Parathyroid adenoma (tissue), 2 donors: ENCODE measurements at regions not wholly inside any gene's neighbourhood (a gene's known extent, or its start where the extent isn't known, plus 50 kb on each side); places are given as distances from the start of the nearest gene placed in this dataset.

Experiments used
- H2AFZ ChIP-seq: fragments of 300-600 bp; sonication (generic); one replicate; pipeline ENCODE4 v1.7.0; 2017; ENCODE audit warnings: antibody characterized with exemption, mild to moderate bottlenecking
- H3K27ac ChIP-seq: fragments of 300-600 bp; sonication (generic); one replicate; pipeline ENCODE4 v1.7.0; 2017
- H3K27me3 ChIP-seq: fragments of 300-600 bp; sonication (generic); one replicate; pipeline ENCODE4 v1.7.0; 2017; ENCODE audit warnings: low read length; ENCODE audit not compliant: control insufficient read depth, insufficient read depth
- H3K36me3 ChIP-seq: fragments of 300-600 bp; sonication (generic); one replicate; pipeline ENCODE4 v1.7.0; 2017; ENCODE audit warnings: low read length; ENCODE audit not compliant: control insufficient read depth, insufficient read depth
- H3K4me1 ChIP-seq: fragments of 300-600 bp; sonication (generic); one replicate; pipeline ENCODE4 v1.7.0; 2017; ENCODE audit warnings: control low read depth
- H3K4me2 ChIP-seq: fragments of 300-600 bp; sonication (generic); one replicate; pipeline ENCODE4 v1.7.0; 2017; ENCODE audit warnings: low read length
- H3K4me3 ChIP-seq: fragments of 300-600 bp; sonication (generic); one replicate; pipeline ENCODE4 v1.7.0; 2017; ENCODE audit warnings: low read depth, low read length
- H3K79me2 ChIP-seq: fragments of 300-600 bp; sonication (generic); one replicate; pipeline ENCODE4 v1.7.0; 2017; ENCODE audit warnings: control low read depth
- H3K9ac ChIP-seq: fragments of 300-600 bp; sonication (generic); one replicate; pipeline ENCODE4 v1.7.0; 2017; ENCODE audit warnings: mild to moderate bottlenecking
- H3K9me3 ChIP-seq: fragments of 300-600 bp; sonication (generic); one replicate; pipeline ENCODE4 v1.7.0; 2017; ENCODE audit warnings: low read length; ENCODE audit not compliant: control insufficient read depth
- CTCF ChIP-seq: fragments of 300-600 bp; sonication (generic); IDR thresholded peaks from one replicate; pipeline ENCODE4 v1.7.0; 2017; ENCODE audit warnings: antibody characterized with exemption, mild to moderate bottlenecking
- donor health status: primary hyperparathyroidism.

- Histone ChIP-seq H2AFZ (no peak overlapping the region), H3K4me3 (no peak overlapping the region), H3K27ac (no peak overlapping the region), H3K79me2 (no peaks in the 10 kb centered on the region), H3K4me2 (no peak overlapping the region), H3K9me3 (no peaks in the 10 kb centered on the region), H3K27me3 (no peaks in the 10 kb centered on the region), H3K4me1 (no peaks in the 10 kb centered on the region), H3K36me3 (no peaks in the 10 kb centered on the region), H3K9ac (no peak overlapping the region)
- no peak for TF ChIP-seq CTCF
Observed at GRCh38 chr3:152197451-152197850, 71.3 kb upstream of the MBNL1 start.

- no peak overlapping the region for H3K9ac ChIP-seq
- no peak overlapping the region for H3K27ac ChIP-seq
- H3K36me3 ChIP-seq: no peaks in the 10 kb centered on the region
- H3K4me1 ChIP-seq: no peaks in the 10 kb centered on the region
- no peaks in the 10 kb centered on the region for H3K79me2 ChIP-seq
- no peak for TF ChIP-seq CTCF
- no peak overlapping the region for H3K4me3 ChIP-seq
- no peaks in the 10 kb centered on the region for H3K9me3 ChIP-seq
- no peak overlapping the region for H2AFZ ChIP-seq
- H3K4me2 ChIP-seq: no peak overlapping the region
- H3K27me3 ChIP-seq: no peaks in the 10 kb centered on the region
Observed at GRCh38 chr3:152197937-152198336, 70.8 kb upstream of the MBNL1 start.

- no peaks in the 10 kb centered on the region for H3K79me2 ChIP-seq
- H3K9me3 ChIP-seq: no peaks in the 10 kb centered on the region
- H3K9ac ChIP-seq: no peak overlapping the region
- H3K4me1 ChIP-seq: no peaks in the 10 kb centered on the region
- no peaks in the 10 kb centered on the region for H3K27me3 ChIP-seq
- H2AFZ ChIP-seq: no peak overlapping the region
- no peak for TF ChIP-seq CTCF
- H3K36me3 ChIP-seq: no peaks in the 10 kb centered on the region
- no peak overlapping the region for H3K27ac ChIP-seq
- no peak overlapping the region for H3K4me3 ChIP-seq
- no peak overlapping the region for H3K4me2 ChIP-seq
Observed at GRCh38 chr3:152198665-152199064, 70.1 kb upstream of the MBNL1 start.

GRCh38 chr3:152199102-152199840 is 69.5 kb upstream of the MBNL1 start:
- H3K9ac ChIP-seq: no peak overlapping the region
- no peaks in the 10 kb centered on the region for H3K36me3 ChIP-seq
- no peak overlapping the region for H3K4me2 ChIP-seq
- H3K27ac ChIP-seq: no peak overlapping the region
- no peak for TF ChIP-seq CTCF
- no peak overlapping the region for H2AFZ ChIP-seq
- no peaks in the 10 kb centered on the region for H3K9me3 ChIP-seq
- no peaks in the 10 kb centered on the region for H3K4me1 ChIP-seq
- no peaks in the 10 kb centered on the region for H3K27me3 ChIP-seq
- H3K79me2 ChIP-seq: no peaks in the 10 kb centered on the region
- no peak overlapping the region for H3K4me3 ChIP-seq
